Lung (tissue), 11 donors: ENCODE measurements at regions not wholly inside any gene's neighbourhood (a gene's known extent, or its start where the extent isn't known, plus 50 kb on each side); places are given as distances from the start of the nearest gene placed in this dataset.

Experiments used
- ATAC-seq: fragments of 200-7000 bp; cut with Tn5 transposase; one replicate; pipeline ENCODE4 v1.9.1; 2020; ENCODE audit warnings: moderate number of reproducible peaks; ENCODE audit not compliant: insufficient read depth, low FRiP score
- DNase-seq, 3 donors: peaks; one replicate each; pipeline ENCODE4 v3.0.0-alpha.2; 2013 to 2017
- H3K27ac ChIP-seq, 2 donors: one replicate each; pipeline ENCODE4 v1.5.1; 2013; ENCODE audit warnings: mild to moderate bottlenecking in 2 of 2, moderate library complexity in 2 of 2, control low read depth in 1 of 2, inconsistent platforms in 1 of 2, low read depth in 1 of 2, low read length in 1 of 2
- H3K27me3 ChIP-seq, 3 donors: one replicate each; pipeline ENCODE4 v1.5.1; 2013; ENCODE audit warnings: low read length in 2 of 3; ENCODE audit not compliant: control insufficient read depth in 3 of 3, insufficient read depth in 3 of 3
- H3K36me3 ChIP-seq, 4 donors: one replicate each; pipeline ENCODE4 v1.5.1; 2013; ENCODE audit warnings: low read length in 4 of 4, mild to moderate bottlenecking in 1 of 4, moderate library complexity in 1 of 4; ENCODE audit not compliant: control insufficient read depth in 4 of 4, insufficient read depth in 4 of 4
- H3K4me1 ChIP-seq, 5 donors: one replicate each; pipeline ENCODE4 v1.5.1; 2013; ENCODE audit warnings: low read length in 5 of 5, mild to moderate bottlenecking in 2 of 5, moderate library complexity in 1 of 5; ENCODE audit not compliant: control insufficient read depth in 5 of 5, insufficient read depth in 5 of 5
- H3K4me3 ChIP-seq: one replicate; pipeline ENCODE4 v1.5.1; 2013; ENCODE audit warnings: mild to moderate bottlenecking, control low read depth, moderate library complexity
- H3K9ac ChIP-seq, 2 donors: one replicate each; pipeline ENCODE4 v1.5.1; 2013; ENCODE audit warnings: low read length in 2 of 2, control low read depth in 1 of 2; ENCODE audit not compliant: insufficient read depth in 1 of 2
- H3K9me3 ChIP-seq, 4 donors: one replicate each; pipeline ENCODE4 v1.5.1; 2013; ENCODE audit warnings: low read length in 3 of 4, mild to moderate bottlenecking in 1 of 4, moderate library complexity in 1 of 4; ENCODE audit not compliant: control insufficient read depth in 4 of 4, insufficient read depth in 3 of 4
- CTCF ChIP-seq: IDR thresholded peaks from 2 replicates; pipeline ENCODE4 v1.5.1; 2012; ENCODE audit warnings: mild to moderate bottlenecking; ENCODE audit errors: control extremely low read depth, extremely low read depth
- WGBS, 2 donors: extraction: QIAGEN DNeasy Blood & Tissue Kit; methylation state at CpG; one replicate each; pipeline ENCODE4 v1.1.7; 2013; 5-methylcytosine and 5-hydroxymethylcytosine counted together
- donor health status: control.
- donor health status: control.
- donor health status: Bipolar disorder and iron deficiency.
- donor health status: healthy.
- donor health status: DM: yes; HTN: yes; CAD: no.

DNA sequence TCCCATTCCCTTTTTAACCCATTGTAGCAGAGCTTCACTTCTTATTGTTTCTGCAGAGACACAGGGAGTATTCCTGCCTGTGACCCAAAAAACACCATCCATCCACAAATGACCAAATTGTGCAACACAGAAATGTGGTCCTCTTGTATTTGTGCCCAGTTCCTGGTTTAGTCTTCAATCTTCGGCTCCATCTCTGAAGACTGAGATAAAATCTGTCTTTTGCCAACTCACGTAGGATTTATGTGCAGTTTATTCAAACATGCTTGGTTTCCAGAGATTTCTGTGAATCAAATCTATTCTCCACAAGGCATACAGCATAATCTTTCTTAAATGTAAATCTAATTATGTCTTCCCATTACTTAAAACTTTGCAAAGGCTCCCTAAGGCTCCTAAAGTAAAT lies 307.0 kb downstream of the AASDHPPT start:
- H3K36me3 ChIP-seq, result no peaks in the 10 kb centered on the region
- H3K4me3 ChIP-seq, result no peak overlapping the region
- ATAC-seq, result no peak
- no peak for DNase-seq
- H3K9me3 ChIP-seq, result peaks cover 0 to 4% (median 0%) of the 10 kb centered on the region in 4 donors
- H3K4me1 ChIP-seq, result peaks cover 0 to 2% (median 0%) of the 10 kb centered on the region in 5 donors
- WGBS, 2 donors, result 73 to 78% methylated on average over 2 of the region's 2 CpGs
- no peak for TF ChIP-seq CTCF
- H3K9ac ChIP-seq, result no peak overlapping the region
- H3K27me3 ChIP-seq, result no peaks in the 10 kb centered on the region
- H3K27ac ChIP-seq, result no peak overlapping the region

DNA sequence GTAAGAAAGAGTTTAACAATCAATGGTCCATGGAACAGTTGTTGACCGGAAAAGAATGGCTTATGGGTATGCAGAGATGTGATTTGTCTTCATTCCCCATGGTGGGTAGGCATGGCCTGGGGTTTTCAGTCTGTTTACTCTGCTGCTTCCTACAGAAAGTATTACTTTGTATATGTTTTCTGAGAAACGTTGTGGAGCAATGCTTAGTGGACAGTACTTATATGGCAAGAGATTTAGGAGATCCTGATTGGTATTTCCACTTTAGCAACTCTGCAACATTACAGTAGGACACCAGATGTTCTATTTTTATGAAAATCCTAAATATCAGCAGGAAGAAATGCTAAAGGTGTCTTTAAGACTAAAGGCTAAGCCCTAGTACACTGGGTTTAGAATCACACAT lies 309.1 kb downstream of the AASDHPPT start:
- Histone ChIP-seq H3K4me3 (no peak overlapping the region), H3K9ac (no peak overlapping the region), H3K27ac (no peak overlapping the region), H3K4me1 (peaks cover 0 to 2% (median 0%) of the 10 kb centered on the region in 5 donors), H3K27me3 (no peaks in the 10 kb centered on the region), H3K9me3 (peaks cover 0 to 4% (median 0%) of the 10 kb centered on the region in 4 donors), H3K36me3 (no peaks in the 10 kb centered on the region)
- 67 to 78% methylated on average over 2 of the region's 2 CpGs for WGBS, 2 donors
- DNase-seq (no peak), ATAC-seq (no peak)
- TF ChIP-seq CTCF, result no peak

- TF ChIP-seq CTCF, result no peak
- Histone ChIP-seq H3K4me3 (no peak overlapping the region), H3K4me1 (no peaks in the 10 kb centered on the region), H3K27me3 (no peaks in the 10 kb centered on the region), H3K36me3 (no peaks in the 10 kb centered on the region), H3K9me3 (peaks cover 0 to 4% (median 0%) of the 10 kb centered on the region in 4 donors), H3K27ac (no peak overlapping the region), H3K9ac (no peak overlapping the region)
- ATAC-seq, result no peak
- no peak for DNase-seq
Observed at GRCh38 chr11:106389101-106389500, 311.6 kb downstream of the AASDHPPT start.

DNA sequence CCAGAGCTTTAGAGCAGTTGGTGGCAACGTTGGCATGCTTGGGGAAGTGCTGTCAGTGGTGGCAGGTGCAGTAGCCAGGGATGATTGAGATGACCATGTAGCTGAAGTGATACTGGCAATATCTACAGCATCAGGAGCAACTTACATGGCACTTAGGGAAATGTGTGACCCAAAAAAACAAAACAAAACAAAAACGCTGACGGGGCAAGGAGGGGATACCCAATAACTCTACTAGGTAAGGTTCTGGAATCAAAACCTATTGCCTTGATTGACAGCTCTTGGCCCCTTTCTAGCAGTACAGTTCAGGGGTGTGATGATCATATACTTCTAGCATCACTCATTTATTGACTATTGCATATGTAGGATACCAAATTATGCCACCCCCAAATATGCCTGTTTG lies 312.6 kb downstream of the AASDHPPT start:
- no peak for TF ChIP-seq CTCF

More for the DNA sequence above, 312.6 kb downstream of the AASDHPPT start:
- ATAC-seq, result no peak
- Histone ChIP-seq H3K4me1 (no peaks in the 10 kb centered on the region), H3K9ac (no peak overlapping the region), H3K27ac (no peak overlapping the region), H3K36me3 (no peaks in the 10 kb centered on the region), H3K4me3 (no peak overlapping the region), H3K27me3 (no peaks in the 10 kb centered on the region), H3K9me3 (peaks cover 0 to 4% (median 0%) of the 10 kb centered on the region in 4 donors)
- no peak for DNase-seq
- WGBS, 2 donors, result 84 to 85% methylated on average over 3 of the region's 3 CpGs
